ENCODE measurements at regions not wholly inside any gene's neighbourhood (a gene's known extent, or its start where the extent isn't known, plus 50 kb on each side); places are given as distances from the start of the nearest gene placed in this dataset.

DNA sequence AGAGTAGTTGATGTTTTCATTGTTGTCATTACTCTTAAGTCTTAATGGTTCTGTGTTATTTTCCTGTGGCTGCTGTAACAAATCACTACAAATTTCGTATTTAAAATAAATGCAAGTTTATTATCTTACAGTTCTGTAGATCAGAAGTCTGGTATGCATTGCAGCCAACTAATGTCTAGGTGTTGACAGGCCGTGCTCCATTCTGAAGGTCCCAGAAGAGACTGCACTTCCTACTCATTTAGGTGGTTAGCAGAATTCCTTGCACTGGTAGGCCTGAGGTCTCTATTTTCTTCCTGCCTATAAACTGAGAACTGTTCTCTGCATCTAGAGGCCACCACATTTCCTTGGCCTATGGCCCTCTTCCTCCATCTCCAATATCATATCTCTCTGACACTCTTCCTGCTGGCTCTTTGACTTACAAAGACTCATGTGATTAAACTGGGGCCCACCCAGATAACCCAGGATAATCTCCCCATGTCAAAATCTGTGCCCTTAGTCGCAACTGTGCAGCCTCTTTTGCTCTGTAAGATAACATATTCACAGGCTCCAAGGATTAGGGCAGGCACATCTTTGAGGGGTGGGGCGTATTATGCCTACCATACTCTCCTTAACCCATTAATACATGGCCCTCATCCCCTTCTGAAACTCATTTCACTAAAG is 468.4 kb downstream of the FOXO1 start:
- TF ChIP-seq, protein P1, sequence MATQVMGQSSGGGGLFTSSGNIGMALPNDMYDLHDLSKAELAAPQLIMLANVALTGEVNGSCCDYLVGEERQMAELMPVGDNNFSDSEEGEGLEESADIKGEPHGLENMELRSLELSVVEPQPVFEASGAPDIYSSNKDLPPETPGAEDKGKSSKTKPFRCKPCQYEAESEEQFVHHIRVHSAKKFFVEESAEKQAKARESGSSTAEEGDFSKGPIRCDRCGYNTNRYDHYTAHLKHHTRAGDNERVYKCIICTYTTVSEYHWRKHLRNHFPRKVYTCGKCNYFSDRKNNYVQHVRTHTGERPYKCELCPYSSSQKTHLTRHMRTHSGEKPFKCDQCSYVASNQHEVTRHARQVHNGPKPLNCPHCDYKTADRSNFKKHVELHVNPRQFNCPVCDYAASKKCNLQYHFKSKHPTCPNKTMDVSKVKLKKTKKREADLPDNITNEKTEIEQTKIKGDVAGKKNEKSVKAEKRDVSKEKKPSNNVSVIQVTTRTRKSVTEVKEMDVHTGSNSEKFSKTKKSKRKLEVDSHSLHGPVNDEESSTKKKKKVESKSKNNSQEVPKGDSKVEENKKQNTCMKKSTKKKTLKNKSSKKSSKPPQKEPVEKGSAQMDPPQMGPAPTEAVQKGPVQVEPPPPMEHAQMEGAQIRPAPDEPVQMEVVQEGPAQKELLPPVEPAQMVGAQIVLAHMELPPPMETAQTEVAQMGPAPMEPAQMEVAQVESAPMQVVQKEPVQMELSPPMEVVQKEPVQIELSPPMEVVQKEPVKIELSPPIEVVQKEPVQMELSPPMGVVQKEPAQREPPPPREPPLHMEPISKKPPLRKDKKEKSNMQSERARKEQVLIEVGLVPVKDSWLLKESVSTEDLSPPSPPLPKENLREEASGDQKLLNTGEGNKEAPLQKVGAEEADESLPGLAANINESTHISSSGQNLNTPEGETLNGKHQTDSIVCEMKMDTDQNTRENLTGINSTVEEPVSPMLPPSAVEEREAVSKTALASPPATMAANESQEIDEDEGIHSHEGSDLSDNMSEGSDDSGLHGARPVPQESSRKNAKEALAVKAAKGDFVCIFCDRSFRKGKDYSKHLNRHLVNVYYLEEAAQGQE (IDR thresholded peaks at IDR 0.05; ENCODE audit: unreplicated experiment) = no peak
- no peak for TF ChIP-seq NANOG (IDR thresholded peaks at IDR 0.05; ENCODE audit: borderline replicate concordance)
- TF ChIP-seq, protein P2, sequence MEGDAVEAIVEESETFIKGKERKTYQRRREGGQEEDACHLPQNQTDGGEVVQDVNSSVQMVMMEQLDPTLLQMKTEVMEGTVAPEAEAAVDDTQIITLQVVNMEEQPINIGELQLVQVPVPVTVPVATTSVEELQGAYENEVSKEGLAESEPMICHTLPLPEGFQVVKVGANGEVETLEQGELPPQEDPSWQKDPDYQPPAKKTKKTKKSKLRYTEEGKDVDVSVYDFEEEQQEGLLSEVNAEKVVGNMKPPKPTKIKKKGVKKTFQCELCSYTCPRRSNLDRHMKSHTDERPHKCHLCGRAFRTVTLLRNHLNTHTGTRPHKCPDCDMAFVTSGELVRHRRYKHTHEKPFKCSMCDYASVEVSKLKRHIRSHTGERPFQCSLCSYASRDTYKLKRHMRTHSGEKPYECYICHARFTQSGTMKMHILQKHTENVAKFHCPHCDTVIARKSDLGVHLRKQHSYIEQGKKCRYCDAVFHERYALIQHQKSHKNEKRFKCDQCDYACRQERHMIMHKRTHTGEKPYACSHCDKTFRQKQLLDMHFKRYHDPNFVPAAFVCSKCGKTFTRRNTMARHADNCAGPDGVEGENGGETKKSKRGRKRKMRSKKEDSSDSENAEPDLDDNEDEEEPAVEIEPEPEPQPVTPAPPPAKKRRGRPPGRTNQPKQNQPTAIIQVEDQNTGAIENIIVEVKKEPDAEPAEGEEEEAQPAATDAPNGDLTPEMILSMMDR (conservative IDR thresholded peaks at IDR 0.05; ENCODE audit: low read depth in 2 of 2) = no peak
- no peak for TF ChIP-seq EZH2 (IDR thresholded peaks at IDR 0.05; ENCODE audit: low read depth, unreplicated experiment)
- TF ChIP-seq CREB1 (CRISPR knock-in tag; IDR thresholded peaks at IDR 0.05; ENCODE audit: low read depth) = no peak

Data from GM23338 (cell line).